ENCODE measurements at regions not wholly inside any gene's neighbourhood (a gene's known extent, or its start where the extent isn't known, plus 50 kb on each side); places are given as distances from the start of the nearest gene placed in this dataset.
A peak's percentile ranks its signal among the peaks of the same experiment; 100 is the strongest.

DNA sequence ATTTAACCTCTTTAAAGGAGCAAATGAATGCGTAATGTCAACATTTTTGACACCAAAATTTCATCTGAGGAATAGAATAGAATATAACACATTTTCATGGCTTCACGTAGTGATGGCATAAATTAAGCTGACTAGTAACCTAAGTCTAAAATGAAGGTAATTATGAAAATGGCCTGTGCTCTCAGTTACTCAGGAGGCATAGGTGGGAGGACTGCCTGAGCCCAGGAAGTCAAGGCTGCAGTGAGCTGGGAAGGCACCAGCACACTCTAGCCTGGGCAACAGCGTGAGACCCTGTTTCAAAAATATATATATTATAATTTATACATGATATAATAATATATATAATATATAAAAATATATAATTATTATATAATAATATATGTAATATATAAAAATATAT, 383.2 kb upstream of the ATP2B1 start:
- Histone ChIP-seq H3K9ac (ENCODE audit: low read length) (peak overlapping the region; percentile 7), H3K27ac (ENCODE audit: low read length) (peak overlapping the region; percentile 78), H3K4me3 (ENCODE audit: low read length) (peak overlapping the region; percentile 39), H3K9me3 (ENCODE audit: low read length) (no peaks in the 10 kb centered on the region), H3K79me2 (replicated peaks; ENCODE audit: insufficient read depth, low read length) (no peaks in the 10 kb centered on the region), H3K4me2 (ENCODE audit: low read length) (peak overlapping the region; percentile 47), H3F3A (ENCODE audit: insufficient read depth, low read length, poor library complexity, severe bottlenecking) (no peaks in the 10 kb centered on the region), H3K36me3 (ENCODE audit: insufficient read depth, low read length) (no peaks in the 10 kb centered on the region), H3K27me3 (ENCODE audit: insufficient read depth, low read depth, low read length) (no peaks in the 10 kb centered on the region), H2AFZ (ENCODE audit: low read depth, low read length) (no peak overlapping the region), H4K20me1 (ENCODE audit: insufficient read depth) (no peaks in the 10 kb centered on the region), H3K9me2 (ENCODE audit: insufficient read depth, low read length) (no peaks in the 10 kb centered on the region)
- TF ChIP-seq EP300 (conservative IDR thresholded peaks at IDR 0.05; ENCODE audit: poor library complexity, severe bottlenecking), result peak; percentile 9
- no peak for TF ChIP-seq EZH2 (IDR thresholded peaks at IDR 0.05; ENCODE audit: borderline replicate concordance, insufficient read depth, low read length, poor library complexity, severe bottlenecking)

DNA sequence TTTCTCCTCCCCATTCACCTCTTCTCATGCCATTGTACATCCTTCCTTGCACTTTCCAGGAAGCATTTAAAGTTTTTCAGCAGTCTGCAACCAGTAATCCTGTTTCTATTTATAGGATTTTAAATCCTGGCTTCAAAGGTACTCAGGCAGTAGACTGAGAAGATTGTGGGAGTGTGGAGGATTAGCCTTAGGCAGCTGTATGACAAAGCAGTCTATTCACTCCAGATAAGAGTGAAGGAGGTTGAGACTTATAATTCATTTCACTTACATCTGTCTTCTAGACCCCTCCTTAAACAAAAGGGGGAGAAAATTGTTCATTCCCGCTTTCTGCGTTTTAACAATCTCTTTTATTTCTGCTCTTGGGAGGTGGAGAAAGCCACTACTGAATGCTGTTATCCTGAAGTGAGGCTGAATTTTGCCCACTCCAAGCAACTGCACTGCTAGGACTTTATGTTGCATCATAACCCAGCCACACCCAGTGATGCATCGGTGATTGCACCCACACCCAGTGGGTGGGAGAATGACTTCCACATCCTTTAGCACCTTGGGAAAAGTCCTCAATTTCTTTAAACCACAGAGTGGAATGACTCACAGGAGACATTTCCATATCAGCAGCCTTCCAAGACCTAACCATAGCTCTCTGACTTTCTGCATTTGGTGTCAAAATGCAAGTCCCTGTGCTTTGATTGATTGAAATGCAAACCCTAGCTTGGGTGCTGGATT, 382.5 kb upstream of the ATP2B1 start:
- H3K27me3 ChIP-seq (ENCODE audit: insufficient read depth, low read depth, low read length), result no peaks in the 10 kb centered on the region
- no peaks in the 10 kb centered on the region for H3F3A ChIP-seq (ENCODE audit: insufficient read depth, low read length, poor library complexity, severe bottlenecking)
- no peaks in the 10 kb centered on the region for H4K20me1 ChIP-seq (ENCODE audit: insufficient read depth)
- peak overlapping the region; percentile 78 for H3K27ac ChIP-seq (ENCODE audit: low read length)
- no peaks in the 10 kb centered on the region for H3K36me3 ChIP-seq (ENCODE audit: insufficient read depth, low read length)
- H3K9me2 ChIP-seq (ENCODE audit: insufficient read depth, low read length), result no peaks in the 10 kb centered on the region
- no peak for TF ChIP-seq TAF1 (IDR thresholded peaks at IDR 0.05; ENCODE audit: low read depth)
- TF ChIP-seq POLR2AphosphoS5 (IDR thresholded peaks at IDR 0.05), result no peak
- no peak for TF ChIP-seq EP300 (conservative IDR thresholded peaks at IDR 0.05; ENCODE audit: poor library complexity, severe bottlenecking)
- H3K9ac ChIP-seq (ENCODE audit: low read length), result no peak overlapping the region
- no peaks in the 10 kb centered on the region for H3K79me2 ChIP-seq (replicated peaks; ENCODE audit: insufficient read depth, low read length)
- H3K9me3 ChIP-seq (ENCODE audit: low read length), result no peaks in the 10 kb centered on the region
- peak overlapping the region; percentile 39 for H3K4me3 ChIP-seq (ENCODE audit: low read length)
- H2AFZ ChIP-seq (ENCODE audit: low read depth, low read length), result no peak overlapping the region
- peak overlapping the region; percentile 47 for H3K4me2 ChIP-seq (ENCODE audit: low read length)

DNA sequence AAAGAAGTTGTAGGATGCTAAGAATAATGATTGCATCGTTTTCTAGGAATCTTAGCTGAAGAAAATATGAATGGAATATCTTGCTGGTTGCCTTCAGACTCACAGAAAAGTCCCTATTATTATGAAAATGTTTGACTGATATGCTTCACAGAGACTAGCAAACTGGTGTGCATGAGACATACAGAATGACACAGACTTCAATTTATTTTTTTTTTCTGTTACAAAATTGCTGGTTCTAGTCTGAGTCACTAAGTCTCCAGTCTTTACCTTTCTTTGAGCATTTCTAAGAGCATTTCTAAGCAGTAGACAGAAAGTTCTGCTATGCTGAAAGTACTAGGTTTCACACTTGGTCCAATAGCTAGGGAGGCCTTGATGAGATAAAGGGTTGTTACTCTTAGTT, 377.6 kb upstream of the ATP2B1 start:
- H3K79me2 ChIP-seq (replicated peaks; ENCODE audit: insufficient read depth, low read length), result no peaks in the 10 kb centered on the region
- no peaks in the 10 kb centered on the region for H3K36me3 ChIP-seq (ENCODE audit: insufficient read depth, low read length)
- no peak overlapping the region for H2AFZ ChIP-seq (ENCODE audit: low read depth, low read length)
- no peak overlapping the region for H3K9ac ChIP-seq (ENCODE audit: low read length)
- H3K4me3 ChIP-seq (ENCODE audit: low read length), result no peak overlapping the region
- no peak overlapping the region for H3K27ac ChIP-seq (ENCODE audit: low read length)
- H4K20me1 ChIP-seq (ENCODE audit: insufficient read depth), result no peaks in the 10 kb centered on the region
- H3K27me3 ChIP-seq (ENCODE audit: insufficient read depth, low read depth, low read length), result no peaks in the 10 kb centered on the region
- no peaks in the 10 kb centered on the region for H3K9me3 ChIP-seq (ENCODE audit: low read length)
- TF ChIP-seq RAD21 (conservative IDR thresholded peaks at IDR 0.05) (no peak), SMC3 (conservative IDR thresholded peaks at IDR 0.05; ENCODE audit: poor library complexity) (no peak)
- H3K4me2 ChIP-seq (ENCODE audit: low read length), result no peak overlapping the region
- no peaks in the 10 kb centered on the region for H3F3A ChIP-seq (ENCODE audit: insufficient read depth, low read length, poor library complexity, severe bottlenecking)
- no peaks in the 10 kb centered on the region for H3K9me2 ChIP-seq (ENCODE audit: insufficient read depth, low read length)

DNA sequence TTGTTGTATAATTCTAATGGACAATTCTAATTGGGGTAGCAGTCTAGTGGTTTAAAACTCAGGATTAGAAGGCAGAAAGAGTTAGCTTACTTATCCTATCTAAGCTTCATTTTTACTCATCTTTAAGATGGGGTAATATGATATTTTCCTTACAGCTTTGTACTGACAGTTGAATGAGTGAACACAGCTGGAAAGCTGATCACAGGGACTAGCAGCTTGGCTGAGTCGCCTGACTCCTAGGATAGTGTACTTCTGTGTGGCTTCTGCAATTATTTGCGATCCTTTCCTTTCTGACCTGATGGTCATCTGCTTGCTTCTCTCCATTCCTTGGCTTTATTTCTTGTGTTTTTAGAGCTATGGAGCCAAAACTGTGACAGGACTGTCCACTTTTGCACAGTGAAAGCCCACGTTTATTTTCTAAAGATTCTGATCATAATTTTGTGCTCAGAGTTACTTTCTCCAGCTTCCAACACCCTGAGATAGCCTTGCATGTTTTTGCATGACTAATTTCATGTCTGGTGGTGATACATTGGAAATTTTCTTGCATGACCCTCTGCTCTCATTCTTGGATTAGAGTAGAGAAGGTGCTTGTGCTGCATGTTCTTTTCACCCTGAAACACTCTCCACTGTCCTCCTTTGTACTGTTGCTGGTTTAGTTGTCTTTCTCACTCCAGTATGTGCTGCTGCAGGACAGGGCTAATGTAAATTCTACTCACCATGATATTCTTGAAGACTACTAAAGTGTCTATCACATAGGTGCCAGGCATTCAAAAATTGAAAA, 377.0 kb upstream of the ATP2B1 start:
- no peaks in the 10 kb centered on the region for H3F3A ChIP-seq (ENCODE audit: insufficient read depth, low read length, poor library complexity, severe bottlenecking)
- no peaks in the 10 kb centered on the region for H3K9me3 ChIP-seq (ENCODE audit: low read length)
- H3K9me2 ChIP-seq (ENCODE audit: insufficient read depth, low read length), result no peaks in the 10 kb centered on the region
- H3K4me3 ChIP-seq (ENCODE audit: low read length), result no peak overlapping the region
- no peak overlapping the region for H3K9ac ChIP-seq (ENCODE audit: low read length)
- H3K27ac ChIP-seq (ENCODE audit: low read length), result no peak overlapping the region
- H3K36me3 ChIP-seq (ENCODE audit: insufficient read depth, low read length), result no peaks in the 10 kb centered on the region
- H3K79me2 ChIP-seq (replicated peaks; ENCODE audit: insufficient read depth, low read length), result no peaks in the 10 kb centered on the region
- no peak overlapping the region for H2AFZ ChIP-seq (ENCODE audit: low read depth, low read length)
- H3K4me2 ChIP-seq (ENCODE audit: low read length), result no peak overlapping the region
- no peaks in the 10 kb centered on the region for H3K27me3 ChIP-seq (ENCODE audit: insufficient read depth, low read depth, low read length)
- TF ChIP-seq EZH2 (IDR thresholded peaks at IDR 0.05; ENCODE audit: borderline replicate concordance, insufficient read depth, low read length, poor library complexity, severe bottlenecking) (no peak), POLR2AphosphoS5 (IDR thresholded peaks at IDR 0.05) (peak; percentile 9)
- H4K20me1 ChIP-seq (ENCODE audit: insufficient read depth), result no peaks in the 10 kb centered on the region

Data from neural cell (in vitro differentiated cells).